HUDEP-2 (cell line): ENCODE measurements at regions not wholly inside any gene's neighbourhood (a gene's known extent, or its start where the extent isn't known, plus 50 kb on each side); places are given as distances from the start of the nearest gene placed in this dataset.
"Not testable (repeated sequence)": the region's sequence is repeated elsewhere in the genome, so short reads cannot be mapped to it uniquely, and the experiment has no call there.

Experiments
- DNase-seq, 76 experiments: peaks; one replicate each; lab custom pipeline; 2025; ENCODE audit not compliant: unreplicated experiment in 76 of 76; lab: John Stamatoyannopoulos, UW

DNA sequence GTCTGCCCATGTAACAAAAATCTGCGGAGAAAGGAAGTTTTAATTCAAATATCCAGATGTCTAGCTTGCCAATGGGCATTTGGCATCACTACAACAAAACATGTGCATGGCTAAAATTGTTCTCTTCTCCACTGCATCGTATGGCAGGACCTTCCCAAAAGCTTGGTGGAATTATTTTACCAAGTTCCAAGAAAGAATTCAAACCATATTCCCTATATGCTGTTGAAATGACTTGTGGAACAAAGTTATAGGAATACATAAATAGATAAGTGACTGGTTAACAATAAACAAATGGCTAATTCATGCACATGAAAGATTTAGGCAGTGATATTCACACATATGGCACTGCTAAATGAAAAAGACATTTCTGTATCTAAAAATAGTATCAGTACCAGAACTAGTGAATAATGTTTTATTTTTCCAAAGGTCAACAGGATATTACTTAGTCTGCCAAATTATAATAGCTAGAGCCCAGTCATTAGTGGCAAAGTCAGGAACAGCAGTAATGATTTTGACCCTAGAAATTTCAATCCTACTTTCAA lies 425.4 kb upstream of the VRK2 start:
- no peak for DNase-seq

DNA sequence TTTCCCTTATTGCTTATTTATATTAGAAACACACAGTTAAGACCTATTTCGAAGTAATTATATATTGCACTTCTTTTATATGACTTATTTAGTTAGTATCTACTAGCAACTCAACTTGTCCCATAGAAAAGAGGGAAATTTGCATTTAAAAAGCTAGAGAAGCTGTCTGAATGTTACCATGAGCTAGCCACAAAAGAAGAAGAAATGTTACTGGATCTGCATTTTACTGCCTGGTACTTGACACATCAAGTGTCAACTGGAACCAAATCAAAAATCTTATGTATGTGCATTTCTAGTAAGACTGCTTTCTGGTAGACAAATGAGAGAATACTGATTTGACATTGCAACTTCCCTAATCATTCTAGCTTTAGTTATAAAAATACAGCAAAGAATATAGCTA lies 424.6 kb upstream of the VRK2 start:
- DNase-seq: no peak

DNA sequence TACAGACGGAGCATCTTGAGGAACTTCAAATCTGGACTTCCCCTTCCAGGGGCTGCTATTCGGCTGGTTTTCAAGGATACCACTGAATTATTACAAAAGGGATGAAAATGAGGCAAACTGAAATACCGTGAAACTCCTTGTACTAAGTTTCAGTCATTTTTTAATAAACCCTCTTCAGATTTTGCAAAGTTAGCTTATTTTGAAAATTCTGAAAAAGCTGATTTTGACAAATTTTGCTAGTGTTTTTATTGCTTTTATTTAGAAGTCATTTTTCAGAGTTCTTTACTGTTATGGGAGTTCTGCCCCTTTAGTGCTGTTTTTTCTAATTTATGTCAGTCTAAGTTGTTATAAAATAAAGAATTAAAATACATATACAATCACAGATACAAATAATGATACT lies 390.4 kb upstream of the VRK2 start:
- DNase-seq: no peak

DNA sequence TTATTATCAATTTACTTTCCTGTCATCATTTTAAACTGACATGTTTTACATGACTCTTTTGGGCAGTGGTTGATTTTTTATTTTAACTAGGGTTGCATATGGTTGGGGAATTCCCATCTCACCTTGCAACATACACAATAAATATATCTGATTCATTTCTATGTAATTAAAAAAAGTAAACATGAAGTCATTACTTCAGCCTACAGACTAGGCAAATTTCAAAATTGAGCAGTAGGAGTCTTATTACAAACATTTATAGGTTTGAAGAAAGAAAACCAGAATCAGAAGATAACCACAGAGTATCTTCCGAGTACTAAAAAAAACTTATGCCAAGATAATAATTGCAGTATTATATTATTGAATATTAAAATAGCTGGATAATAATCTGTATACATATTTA lies 377.0 kb upstream of the VRK2 start:
- no peak for DNase-seq

DNA sequence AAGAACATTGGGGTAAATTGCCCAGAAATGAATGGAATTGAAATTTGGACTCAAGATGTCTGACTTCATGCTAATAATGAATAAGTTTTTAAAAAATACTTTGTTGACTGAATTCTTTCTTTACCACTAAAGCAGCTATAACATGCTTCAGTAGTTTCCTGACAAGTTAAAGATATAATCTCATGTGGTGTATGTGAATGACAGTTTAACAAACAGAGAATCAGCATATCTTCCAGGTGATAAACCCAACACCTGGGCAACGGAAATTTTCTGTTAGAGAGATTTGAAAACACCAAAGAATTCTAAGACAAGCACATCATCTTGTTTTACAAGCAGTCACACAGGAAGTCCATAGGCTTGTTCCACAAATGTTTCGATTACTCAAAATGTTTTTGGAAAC lies 372.6 kb upstream of the VRK2 start:
- no peak for DNase-seq

DNA sequence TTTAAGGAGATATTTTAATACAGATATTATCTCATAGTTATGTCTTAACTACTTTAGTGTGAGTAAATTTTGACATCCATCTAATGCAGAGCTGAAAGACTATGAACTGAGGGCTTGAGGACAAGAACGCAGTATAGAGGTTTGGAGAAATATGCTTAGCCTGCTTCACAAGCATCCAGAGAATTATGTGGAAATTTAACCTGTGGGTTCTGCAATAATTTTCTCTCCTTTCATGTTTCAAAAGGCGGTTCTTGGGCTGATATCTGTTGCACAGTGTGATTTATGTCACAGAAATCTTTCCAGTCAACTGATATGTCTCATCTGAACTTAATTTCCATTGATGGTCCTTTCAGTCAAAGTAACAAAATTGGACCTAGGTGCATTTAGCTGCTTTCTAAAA lies 371.9 kb upstream of the VRK2 start:
- no peak for DNase-seq

DNA sequence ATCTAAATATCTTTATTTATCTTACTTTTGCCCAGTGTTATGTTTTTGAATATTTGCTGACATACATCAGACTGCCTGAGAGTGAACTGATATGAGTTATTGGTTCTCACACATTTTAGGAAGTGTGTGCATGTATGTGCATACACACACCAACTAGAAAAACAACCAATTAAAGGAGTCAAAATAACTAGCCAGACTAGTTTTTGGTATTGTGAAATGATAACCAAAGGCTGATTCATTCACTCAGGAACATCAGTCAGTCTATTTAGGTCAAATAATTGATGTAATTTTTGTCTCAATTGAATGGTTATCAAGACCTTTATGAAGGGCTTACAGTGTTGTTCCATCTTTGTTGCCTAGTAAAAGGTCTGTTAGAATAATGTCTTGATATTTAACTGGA lies 369.3 kb upstream of the VRK2 start:
- DNase-seq: no peak

DNA sequence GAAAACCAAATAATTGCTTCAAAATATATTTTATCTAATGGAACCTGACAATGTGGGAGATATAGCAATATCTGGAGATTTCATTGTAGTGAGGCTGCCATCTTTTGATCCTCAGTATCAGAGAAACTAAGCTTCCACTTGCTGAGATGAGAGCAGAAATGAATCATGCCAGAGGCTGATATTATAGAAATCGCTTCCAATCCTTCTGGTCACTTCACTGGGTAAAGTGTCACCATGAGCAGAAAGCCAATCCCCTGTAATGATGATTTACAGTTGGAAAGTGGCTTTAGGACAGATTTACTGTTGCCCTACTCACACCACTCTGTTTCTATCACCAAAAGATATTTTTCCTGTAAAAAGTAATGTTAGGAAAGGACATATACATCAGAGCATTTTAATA lies 365.0 kb upstream of the VRK2 start:
- DNase-seq: no peak

DNA sequence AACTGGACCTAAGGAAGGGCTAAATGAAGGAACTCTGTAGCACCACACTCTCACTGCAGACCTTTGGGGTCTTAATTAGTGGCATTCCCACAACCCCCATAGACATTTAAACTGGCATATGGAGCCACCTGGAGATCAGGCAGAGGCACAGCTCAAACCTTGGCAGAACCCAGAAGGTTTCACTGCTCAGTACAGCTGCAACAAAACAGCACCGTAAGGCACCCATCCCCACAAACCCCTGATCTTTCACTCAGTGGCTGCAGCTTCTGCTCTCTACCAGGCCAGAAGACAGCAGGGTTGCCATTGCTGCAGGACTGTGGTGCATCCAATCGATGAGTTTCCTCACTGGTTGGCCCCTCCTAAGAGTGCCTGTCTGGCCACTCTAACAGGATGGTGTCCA lies 361.6 kb upstream of the VRK2 start:
- no peak for DNase-seq

DNA sequence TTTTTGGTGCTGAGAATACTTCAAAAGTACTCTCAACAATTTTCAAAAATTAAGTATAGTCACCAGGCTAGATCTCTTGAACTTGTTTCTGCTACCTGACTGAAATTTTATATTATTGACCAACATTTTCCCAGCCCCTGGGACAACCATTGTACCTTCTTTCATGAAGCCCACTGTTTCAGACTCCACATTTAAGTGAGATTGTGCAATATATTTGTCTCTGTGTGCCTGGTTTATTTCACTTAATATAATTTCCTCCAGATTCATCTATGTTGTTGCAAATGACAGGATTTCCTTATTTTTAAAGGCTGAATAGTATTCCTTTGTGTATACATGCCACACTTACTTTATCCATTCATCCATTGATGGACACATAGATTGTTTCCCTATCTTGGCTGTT lies 354.2 kb upstream of the VRK2 start:
- no peak for DNase-seq

DNA sequence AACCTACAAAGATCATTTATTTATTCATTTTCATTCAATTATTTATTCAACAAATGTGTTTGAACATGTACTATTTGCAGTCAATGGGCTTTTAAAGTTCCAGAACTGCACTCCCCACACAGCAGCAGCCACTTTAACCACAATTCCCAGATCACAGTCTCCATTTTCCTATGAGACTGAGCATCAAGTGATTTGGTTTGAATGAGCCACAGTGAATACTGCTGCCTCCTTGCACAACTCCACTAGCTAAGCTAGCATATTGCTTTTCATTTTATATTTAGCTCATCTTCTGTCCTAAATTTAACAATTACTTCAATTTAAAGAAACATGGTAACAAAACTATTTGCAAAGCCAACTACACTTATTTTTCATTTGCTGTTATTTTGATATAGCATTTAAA lies 353.4 kb upstream of the VRK2 start:
- DNase-seq: no peak

DNA sequence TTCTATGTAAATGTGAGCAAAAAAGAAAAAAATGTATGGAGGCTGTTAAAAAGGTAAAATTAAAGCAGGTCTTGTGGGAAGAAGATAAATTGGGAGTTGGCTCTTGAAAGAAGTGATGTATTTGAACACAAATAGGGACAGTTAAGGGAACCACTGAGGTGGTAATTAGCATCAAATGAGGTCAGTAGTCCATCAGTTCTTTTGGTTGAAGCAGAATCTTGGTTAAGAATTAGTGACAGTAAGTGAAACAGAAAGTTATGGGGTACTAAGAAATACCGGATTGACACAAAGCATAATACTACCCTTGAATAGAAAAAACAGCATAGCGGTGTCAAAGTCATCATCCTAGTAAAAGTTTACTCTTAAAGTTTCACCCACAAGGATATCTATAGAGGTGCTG lies 352.6 kb upstream of the VRK2 start:
- no peak for DNase-seq

DNA sequence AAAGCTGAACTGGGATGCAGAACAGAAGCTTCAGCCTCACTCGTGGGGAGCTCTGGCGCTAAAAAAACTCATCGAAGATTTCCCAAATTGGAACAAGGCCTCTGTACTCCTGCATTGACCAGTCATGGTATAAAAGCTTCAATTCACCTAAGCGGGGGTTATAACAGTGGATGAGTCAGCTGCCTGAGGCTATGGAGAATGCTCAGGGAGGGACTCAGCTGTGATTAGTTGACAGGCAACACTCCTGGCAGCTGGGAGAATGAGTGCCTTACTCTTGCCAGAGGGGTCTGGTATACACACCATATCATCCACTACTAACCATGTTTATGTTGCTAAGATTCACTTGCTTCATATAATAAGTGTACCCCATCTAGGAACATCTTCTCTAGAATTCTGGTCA lies 350.6 kb upstream of the VRK2 start:
- no peak for DNase-seq

DNA sequence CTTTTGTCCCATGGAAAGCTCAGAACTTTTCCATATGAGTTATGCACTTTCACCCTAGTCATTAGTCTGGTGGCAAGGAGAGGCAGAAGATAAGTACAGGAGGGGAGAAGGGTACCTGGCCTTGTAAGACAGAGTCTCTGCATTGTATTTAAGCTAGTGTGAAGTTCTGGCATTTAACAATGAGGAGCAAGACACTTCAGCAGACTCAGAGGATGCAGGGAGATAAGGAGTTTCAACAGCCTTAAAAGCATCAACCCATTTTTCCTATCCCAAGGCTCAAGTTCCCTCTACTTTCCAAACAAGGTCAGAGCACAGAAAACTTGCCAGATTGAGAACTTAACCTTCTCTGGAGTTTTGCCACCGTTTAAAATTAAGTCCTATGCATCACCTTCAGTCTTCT lies 348.2 kb upstream of the VRK2 start:
- DNase-seq: no peak

DNA sequence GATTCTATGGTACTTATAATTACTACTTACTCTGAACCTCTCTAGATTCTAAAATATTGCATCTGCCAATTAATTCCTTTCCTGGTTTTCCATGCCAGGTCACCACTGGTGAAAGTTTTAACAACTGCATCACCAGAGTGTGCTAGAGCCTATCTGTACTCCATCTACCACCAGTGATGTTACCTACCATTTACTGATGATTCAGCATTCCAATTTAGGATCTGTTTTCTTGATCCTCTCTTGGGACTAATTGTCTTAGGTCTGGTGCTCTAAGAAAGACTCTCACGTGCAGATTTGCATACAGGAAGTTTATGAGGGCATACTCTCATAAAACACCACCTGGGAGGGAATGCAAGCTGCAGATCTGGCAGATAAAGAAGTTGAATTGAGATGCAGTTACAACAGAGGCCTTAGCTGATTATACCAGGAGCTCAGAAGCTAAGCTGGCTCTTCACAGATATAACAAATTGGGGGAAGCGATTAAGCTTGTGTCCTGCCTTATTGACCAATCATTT lies 347.6 kb upstream of the VRK2 start:
- no peak for DNase-seq

DNA sequence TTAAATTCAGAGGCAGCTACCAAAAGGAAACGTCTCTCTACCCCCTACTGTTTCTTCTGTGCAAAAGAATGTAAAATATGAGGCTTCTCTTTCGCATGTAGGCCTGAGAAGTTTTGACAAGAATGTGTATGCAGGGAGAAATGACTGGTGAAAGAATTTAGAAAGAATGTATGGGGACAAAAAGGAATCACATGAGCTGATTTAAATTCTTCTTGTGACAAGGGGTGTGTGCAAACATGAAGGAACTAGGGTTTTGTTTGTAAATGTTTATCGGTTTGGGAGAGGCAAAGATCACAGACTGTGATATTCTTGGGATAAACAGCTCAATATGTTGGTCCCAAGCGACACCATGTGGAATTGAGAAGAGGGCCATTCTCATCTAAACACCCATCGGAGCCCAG lies 345.2 kb upstream of the VRK2 start:
- DNase-seq: no peak

DNA sequence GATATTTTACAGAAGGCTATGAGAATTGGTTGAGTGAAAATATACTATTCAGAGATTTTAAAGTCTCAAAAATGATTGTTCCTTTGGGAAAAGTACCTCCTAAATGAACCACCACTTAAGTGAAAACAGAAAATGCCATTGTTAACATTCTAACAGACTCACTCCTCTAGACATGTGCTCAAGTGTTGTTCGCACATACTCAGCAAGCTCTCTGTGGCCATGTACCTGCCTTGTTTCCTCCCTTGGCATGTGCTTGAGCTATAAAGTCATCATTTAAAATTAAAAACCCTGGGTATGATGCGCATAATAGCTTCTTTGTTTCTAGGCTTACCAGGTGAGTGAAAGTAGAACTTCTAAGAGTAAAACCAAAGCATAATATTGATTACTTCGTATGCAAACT lies 343.2 kb upstream of the VRK2 start:
- no peak for DNase-seq

DNA sequence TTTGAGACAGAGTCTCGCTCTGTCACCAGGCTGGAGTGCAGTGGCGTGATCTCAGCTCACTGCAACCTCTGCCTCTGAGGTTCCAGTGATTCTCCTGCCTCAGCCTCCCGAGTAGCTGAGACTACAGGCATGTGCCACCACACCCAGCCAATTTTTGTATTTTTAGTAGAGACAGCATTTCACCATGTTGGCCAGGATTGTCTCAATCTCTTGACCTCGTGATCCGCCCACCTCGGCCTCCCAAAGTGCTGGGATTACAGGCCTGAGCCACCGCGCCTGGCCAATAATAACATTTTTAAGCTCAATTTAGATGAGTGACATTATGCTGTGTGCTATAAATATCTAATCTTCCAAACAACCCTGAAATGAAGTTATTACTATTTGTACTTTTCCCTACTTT lies 338.8 kb upstream of the VRK2 start:
- not testable (repeated sequence) for DNase-seq

DNA sequence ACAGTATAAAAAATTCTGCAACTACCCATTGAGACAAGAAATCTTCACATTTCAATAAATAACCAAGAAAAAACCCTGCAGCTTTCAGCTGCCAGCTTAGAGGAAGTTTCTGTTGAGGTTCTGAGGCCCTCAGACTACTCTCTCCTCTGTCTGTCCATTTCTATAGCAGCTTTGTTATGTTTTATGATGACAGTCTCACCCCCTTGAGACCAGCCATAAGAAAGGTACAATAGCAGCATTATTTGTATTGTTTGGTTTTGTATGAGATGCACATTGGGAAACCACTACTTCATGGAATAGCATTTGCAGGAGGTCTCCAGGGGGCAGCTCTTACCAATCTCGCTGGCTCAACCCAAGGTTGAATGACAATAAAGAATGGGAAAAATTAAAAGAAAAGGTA lies 334.6 kb upstream of the VRK2 start:
- no peak for DNase-seq

DNA sequence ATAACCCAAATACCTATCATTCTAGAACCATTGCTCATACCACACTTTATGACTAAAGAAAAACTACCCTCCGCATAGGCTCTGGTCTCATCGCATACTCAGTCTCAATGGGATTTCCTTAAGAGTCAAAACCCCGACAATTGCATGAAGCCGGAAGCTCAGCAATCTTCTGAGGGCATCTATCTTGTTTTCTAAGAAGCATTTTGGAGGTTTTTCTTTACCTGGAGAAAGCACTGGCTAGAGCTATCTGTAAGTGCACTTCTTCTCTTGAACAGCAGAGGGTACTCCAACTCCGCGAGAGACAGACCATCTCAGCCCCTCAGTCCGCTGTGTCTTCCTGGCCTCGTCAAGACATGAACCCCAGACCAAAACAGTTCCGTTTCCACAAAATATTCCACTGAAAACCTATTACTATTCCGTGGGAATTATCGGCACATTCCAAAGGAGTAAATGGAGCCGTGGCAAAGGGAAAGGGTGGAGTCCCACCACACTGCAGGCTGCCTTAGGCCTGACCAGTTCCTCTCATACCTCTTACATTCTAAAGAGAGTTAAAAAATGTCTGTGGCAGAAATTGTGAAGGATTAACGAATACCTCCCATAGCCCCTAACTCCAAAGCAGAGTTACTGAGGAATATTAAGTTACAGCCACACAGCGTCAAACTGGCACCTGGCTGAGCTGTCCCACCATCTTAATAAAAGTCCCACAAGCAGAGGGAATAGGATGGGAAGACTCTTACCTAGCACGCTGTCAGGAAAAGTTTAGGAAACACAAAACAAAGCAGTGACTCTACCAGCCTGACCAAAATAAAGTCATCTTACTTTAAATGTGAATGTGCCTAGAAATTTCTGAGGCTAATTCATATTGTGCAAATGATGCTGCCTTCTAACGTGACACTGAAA lies 325.6 kb upstream of the VRK2 start:
- peak in 38 of 76 experiments; percentile 0 to 48 (median 12) for DNase-seq

DNA sequence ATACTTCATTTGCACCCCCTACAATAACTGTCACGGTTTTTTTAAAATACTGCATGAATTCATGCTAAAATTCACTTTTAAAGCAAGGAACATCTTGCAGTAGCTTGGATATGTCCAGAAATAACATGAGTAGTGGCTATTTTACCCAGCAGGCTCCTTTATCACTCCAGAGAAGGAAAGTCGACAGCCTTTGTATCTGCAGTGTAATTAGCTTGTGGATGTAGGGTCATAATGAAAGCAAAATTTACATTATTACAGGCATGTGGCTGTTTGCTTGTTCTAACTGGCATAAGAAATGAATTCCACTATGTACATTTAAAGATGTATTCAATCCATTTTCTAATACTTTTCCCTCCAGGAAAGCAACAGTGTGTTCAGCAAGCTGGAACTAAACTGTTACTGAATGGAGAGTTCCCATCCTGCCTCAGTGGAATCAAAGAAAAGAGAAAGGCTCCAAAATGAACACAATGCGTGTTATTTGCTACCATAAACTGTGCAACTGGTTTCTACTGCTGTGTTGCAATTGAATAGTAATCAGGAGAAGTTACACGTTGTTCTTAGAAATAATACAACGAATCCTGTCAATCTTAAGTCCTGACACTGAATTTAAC lies 321.2 kb upstream of the VRK2 start:
- DNase-seq: no peak

DNA sequence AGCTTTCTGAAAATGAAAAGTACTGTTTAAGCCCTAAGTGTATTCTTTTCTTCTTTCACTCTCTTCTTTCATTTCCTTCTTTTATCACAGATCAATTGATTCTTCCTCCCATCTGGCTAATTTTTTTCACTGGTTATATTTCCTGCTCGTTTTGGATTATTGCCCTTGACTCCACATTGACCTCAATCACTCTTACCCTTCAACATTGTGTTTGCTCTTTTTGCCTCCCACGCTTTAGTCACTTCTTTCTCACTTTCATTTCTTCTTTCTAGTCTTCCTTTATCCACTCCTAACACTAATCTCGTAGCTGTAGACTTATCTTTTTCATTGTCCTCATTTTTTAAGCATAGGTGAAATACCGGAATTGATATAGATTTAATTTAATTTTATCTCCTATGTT lies 320.3 kb upstream of the VRK2 start:
- no peak for DNase-seq
